ENCODE measurements at regions not wholly inside any gene's neighbourhood (a gene's known extent, or its start where the extent isn't known, plus 50 kb on each side); places are given as distances from the start of the nearest gene placed in this dataset.
"Not testable (repeated sequence)": the region's sequence is repeated elsewhere in the genome, so short reads cannot be mapped to it uniquely, and the experiment has no call there.

DNA sequence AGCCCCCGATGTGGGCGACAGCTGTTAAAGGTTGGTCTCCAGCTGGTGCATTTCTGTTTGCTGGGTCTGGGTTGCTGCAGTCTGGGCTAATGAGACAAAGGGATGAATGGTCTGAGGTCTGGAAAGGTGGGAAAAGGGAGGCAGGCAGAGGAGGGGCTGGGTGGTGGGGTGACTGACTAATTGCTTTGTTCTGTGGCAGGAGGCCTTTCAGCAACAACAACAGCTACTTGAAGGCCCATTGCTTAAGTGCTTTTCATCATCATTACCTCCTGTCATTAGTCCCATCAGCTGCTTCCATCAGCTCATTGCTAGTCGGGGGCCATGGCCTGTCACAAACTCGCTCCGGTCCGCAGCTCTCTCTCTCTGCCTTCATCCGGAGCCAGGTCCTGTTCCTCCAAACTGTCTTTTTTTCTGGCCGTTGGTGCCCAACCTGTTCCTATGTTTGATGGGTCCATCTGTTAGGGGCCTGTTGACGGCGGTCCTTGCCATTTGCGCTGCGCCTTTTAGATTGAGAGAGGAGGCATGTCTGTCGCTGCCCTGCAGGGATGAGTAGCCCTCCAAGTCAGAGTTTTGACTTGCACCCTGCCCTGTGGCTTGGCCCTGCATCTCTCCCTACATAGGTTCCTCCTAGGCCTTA is 105.6 kb upstream of the PLXNA2 start:
- DNase-seq = no peak

DNA sequence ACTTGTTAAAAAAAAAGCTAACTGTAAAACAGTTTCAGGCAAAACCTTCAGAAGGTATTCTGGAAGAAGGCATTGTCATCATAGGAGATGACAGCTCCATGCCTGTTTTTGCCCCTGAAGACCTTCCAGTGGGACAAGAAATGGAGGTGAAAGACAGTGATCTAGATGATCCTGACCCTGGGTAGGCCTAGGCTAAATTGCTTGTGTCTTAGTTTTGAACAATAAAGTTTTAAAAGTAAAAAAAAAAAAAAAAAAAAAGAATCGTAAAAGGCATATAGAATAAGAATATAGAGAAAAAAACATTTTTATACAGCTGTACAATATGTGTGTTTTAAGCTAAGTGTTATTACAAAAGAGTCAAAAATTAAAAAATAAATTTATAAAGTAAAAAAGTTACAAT is 106.6 kb upstream of the PLXNA2 start:
- no peak for DNase-seq

DNA sequence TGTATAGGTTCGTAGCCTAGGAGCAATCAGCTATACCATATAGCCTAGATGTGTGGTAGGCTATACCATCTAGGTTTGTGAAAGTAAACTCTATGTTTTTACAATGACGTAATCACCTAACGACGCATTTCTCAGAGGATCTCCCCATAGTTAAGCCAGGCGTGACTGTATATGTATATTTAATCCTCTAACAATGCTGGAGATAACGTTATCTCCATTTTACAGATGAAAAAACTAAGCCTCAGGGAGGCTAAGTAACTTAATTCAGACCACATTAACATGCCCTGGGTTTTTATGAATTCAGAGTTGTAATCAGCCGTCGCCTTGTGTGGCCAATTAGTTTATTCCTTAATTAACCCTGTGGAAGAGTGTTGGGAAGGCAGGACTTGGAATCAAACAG is 107.7 kb upstream of the PLXNA2 start:
- no peak for DNase-seq

DNA sequence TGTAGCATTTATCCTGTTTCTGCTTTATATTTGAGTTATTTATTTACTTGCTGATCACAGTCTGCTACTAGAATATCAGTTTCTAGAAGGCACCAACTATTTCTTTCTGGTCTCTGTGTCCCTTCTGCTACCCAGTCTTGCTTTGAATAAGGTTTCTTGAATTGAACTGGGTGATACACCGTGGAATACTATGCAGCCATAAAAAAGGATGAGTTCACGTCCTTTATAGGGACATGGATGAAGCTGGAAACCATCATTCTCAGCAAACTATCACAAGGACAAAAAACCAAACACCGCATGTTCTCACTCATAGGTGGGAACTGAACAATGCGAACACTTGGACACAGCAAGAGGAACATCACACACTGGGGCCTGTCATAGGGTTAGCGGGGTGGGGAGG is 109.6 kb upstream of the PLXNA2 start:
- not testable (repeated sequence) for DNase-seq

DNA sequence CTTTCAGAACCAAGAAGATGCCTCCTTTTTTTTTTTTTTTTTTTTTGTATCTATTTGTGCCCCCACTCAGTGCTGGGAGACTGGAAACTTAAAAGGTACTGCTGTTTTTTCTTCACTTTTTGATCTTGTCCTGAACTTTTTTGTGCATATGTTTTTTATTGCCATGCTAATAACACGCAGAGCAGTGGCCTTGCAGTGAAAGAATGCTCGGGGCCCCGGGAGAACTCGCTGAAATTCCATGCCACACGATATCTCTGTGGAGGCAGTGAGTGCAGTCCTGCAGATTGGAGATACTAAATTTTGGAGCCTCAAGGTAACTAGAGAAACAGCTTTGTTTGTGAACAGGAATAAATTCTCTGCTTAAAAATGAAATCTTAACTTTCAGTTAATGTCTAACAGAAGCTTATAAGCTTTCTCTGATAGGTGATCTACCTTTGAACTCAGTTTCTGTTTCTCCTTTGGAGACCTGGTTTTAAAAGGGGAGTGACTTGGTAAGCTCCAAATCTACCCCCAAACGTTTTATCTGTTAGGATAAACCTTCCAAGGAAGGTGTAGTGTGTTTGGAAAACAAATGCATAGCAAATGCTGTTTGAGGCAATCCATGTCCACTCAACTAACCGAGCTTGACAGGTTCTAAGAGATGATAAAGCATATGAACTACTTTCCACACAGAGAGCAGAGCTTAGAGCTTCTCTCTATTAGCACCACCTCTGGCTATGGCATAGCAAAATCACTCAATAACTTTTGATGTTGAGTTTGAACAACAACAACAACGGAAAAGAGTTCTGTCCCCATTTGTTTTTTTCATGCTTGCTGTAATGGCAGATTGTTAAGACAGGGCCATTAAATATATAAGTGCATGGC is 113.7 kb upstream of the PLXNA2 start:
- DNase-seq = no peak

DNA sequence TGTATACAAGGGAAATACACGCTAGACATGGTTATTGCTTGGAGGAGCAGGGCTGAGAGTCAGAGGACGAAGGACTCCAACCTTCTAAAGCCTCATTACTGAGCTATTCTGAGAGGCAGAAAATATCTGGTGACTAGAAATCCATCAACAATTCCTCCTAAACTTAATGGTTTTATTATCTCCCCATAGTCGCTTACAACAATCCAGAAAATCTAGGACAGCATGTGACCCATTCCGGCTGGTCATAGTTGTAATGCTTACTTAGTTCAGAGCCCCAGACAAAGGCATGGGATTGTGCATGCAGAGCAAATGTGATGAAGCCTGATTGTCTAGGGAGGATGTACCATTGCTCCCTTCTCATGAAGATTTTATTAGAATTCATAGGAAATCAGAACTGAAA is 114.5 kb upstream of the PLXNA2 start:
- DNase-seq = no peak

DNA sequence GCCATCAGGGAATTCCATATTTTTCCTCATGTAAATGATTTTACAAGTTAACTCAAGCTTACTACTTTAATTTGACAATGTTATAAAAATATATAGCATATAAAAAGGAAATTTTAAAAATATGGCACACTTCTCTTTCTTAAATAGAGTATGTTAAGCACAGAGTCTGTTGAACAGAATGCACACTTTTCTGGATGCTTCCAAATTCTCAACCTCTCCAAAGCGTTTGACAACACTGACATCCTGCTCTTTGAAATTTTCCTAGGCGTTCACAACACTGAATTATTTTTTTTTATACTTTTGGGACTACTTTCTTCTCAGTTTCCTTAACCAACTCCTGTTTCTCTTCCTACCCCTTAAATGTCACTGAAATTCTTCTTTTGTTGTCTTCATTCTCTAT is 117.8 kb upstream of the PLXNA2 start:
- DNase-seq = no peak

DNA sequence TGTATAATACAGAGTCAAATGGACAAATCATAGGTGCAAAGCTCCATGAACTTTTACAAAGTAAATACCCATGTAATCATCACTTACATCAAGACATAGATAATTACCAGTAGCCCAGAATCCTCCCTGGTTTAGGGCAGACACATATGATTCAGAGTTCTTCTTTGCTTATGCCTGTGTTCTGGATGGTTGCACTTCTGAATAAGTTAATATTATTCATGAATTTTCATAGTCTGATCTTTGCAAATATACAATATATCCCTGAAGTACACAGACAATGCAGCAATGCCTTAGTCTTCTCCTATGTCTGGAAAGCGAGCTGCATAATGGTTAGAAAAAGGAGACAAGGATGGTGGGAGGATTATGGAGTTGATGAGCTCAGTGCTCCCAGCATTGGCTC is 122.4 kb upstream of the PLXNA2 start:
- no peak for DNase-seq

DNA sequence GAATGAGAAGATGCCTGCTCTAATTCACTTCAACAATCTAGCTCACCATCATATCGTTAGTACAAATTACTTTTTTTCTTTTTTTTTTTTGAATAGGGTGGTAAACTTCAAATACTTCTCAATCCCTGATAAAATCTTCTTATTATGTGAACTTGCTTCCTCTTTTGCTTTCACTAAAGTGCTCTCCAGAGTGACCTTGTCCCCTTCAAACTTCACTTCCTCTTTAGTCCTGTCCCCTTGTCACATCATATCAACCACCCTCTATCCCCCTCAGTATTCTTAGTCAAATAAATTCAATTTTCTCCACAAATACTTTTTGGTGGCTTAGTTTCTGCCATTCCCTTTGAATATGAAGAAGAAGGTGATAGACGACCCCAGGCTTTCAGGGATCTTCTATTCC is 124.9 kb upstream of the PLXNA2 start:
- DNase-seq = peak; percentile 35

DNA sequence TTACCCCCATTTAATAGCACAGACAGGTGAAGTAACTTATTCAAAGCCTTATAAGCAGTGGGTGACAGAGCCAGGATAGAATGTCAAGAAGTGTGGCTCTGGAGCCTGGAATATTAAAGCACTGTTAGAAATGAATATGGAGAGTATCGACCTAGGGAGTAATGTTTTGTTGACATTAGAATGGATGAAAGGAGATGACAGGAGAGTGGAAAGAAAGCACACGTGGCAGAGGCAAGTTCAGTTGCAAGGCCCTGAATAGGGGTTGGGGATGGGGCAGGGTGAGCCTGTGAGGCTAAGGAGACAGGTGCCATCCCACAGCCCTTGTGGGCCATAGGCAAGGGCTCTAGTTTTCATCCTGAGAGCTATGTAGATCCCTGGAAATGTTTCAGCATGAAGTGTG is 125.5 kb upstream of the PLXNA2 start:
- no peak for DNase-seq

DNA sequence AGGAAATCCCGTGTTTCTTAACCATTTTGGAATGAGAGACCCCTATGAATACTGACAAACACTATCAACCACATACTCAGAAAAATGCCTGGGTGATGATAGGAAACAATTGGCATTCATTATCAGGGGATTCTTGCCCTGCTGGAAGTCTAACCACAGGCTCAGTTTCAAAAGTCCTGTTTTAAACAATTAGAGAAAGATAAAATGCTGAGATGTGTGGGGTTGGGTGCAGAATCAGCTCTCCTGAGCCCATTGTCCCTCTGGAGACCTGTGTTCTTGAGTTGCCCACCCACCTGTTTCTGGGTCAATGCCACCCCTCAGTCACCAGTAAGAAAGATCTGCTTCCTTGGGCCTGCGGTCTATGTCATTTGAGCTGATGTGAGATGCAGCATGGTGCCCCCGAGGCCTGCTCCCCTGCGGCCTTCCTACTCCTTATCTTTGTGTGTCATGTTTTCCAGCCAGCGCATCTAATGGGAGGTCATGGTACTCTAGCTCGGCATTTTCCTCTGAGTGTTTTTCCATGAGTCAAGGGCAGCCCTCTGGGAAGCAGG is 130.3 kb upstream of the PLXNA2 start:
- no peak for DNase-seq

DNA sequence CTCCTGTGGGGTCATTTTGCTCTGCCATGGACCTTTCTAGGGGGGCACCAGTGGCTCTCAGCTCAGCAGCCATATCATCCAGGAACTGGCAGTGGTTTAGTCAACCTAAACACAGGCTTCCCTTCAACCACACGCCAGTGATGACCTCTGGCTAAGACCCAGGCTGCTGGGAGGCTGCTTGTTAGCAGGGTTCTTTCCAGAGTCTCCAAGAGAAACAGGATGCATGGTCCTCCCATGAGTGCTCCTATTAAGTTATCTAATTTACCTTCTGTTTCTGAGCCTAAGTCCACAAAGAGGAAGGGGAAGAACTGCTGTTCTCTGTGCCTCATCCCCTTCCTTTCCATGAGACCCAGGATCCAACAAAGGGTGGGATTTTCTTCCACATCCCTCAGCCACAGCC is 137.3 kb upstream of the PLXNA2 start:
- no peak for DNase-seq

DNA sequence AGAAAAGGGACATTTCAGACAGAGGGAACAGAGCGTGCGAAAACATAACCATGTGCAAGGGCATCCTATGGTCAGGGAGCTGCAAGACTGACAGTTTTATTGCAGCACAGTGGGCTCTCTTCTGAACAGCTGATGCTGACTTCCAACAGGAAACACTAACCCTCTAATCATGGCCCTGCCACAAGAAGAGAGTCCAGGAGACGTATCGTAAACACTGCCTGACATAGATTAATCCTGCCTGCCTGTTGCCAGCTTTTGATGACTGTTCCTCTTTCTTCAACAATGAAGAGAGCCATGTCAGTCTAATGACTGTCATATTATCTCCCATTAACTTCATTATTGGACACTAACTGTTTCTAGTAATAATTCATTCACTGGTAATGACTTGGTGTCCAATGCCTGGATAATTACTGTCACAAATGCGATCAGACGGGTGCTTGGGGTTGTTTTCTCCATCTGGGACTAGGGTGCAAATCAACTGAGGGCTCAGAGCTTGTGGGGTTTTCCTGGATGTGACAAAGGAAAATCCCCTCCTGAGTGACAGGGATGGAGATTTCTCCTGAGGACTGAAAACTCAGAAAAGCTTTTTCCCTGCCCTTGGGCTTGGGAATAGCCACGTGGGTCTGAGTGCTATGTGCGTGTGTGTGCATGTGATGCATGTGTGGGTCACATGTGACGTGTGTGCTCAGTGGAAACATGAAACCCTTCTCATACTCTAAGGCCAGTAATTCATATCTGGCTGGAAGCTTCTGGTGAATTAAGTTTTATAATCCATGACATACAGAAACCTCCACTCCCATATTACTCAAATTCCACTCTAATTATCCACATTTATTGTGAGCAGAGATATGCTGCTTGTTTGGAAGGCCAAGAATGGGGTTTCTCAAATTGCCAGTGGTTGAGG is 144.0 kb upstream of the PLXNA2 start:
- DNase-seq = no peak

DNA sequence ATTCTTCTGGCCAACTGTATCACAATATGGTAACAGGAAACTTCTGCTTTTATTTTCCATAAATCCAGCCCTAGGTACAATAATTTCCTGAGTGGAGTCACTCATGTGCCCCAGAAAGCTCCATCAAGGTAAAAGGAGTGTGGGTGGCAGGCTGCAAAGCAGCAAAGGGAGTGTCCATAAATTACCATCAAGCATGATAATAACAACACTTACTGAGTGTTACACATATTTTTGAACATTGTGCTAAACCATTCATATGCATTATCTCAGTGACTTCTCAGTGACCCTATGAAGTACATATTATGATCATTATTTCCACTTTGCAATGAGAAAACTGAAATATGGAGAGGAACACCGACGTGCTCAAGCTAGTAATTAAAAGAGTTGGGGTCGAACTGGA is 149.2 kb upstream of the PLXNA2 start:
- no peak for DNase-seq

DNA sequence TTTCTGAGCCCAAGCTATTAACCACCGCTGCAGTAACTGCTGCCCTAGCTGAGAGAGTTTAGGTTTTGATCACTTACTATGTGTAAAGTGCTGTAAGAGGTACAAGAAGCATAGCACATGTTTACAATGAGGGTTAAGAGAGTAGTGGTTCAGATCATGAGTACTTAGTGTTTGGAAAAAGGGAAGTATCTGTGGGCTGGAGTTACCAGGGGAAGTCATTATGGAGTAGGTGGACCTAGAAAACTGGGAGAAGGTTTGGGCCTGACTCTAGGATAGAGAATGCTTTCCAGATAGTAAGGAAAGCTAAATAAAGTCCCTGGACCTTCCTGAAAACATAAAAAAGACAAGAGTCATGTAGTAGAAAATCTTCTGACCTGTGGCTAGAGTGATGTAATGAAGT is 149.6 kb upstream of the PLXNA2 start:
- DNase-seq = no peak

DNA sequence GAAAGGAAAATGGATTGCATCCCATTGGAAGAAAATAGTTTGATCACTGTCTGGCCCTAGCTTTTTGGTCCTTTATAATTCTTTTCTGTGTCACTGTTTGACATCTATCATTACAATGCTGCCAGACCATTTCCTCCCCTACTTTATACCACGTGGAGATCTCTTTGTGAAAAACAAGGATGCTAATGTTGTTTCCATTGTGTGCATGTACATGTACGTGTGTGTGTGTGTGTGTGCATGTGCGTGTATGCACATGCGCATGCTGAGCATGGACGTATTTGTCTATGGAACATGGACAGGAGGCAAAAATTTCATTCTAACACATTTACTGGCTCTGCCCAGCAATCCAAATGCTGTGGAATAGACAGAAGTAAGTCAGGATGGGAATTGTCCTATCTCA is 153.1 kb upstream of the PLXNA2 start:
- no peak for DNase-seq

DNA sequence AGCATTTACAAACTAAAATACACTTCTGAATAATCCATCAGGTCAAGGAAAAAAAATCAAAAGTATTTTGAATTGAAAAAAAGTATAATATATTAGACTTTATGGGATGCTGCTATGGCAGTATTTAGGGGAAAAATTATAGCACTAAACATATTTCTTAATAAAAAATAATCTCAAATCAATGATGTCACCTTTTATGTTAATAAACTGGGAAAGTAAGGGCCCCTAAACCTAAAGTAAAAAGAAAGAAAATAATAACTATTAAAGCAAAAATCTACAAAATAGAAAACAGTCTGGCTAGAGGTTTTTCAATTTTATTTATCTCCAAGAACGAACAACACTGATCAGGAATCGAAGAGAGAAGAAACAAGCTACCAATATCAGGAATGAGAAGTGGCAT is 160.8 kb upstream of the PLXNA2 start:
- DNase-seq = no peak

DNA sequence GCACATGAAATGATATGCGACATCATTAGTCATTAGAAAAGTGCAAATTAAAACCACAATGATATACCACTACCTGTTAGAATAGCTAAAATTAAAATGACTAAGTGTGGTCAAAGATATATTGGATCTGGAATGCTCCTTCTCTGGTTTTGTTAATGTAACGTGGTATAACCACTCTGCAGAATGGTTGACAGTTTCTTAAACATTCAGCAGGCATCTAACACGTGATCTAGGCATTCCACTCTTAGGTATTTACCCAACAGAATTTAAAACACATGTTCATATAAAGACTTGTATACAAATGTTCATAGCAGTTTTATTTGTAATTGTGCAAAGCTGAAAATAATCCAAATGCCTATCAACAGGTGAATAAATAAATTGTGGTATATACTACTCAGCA is 165.0 kb upstream of the PLXNA2 start:
- no peak for DNase-seq

DNA sequence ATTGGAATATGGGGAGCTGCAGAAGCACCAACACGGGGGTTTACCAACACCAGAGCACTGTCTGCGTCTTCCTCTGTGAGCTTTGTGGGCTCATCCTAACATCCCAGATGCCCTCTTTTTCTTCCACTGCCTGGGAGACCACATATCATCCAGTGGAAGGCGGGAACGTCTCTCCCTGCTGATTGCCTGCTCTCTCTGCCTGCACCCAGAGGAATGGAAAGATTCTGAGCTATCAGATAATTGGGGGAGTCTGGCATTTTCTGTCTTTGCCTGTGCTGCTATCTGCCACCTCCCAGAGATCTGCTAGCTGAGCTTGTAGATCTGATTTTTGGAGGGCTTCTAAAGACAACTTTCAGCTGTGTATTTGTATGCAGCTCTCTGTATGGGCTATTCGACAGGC is 166.2 kb upstream of the PLXNA2 start:
- no peak for DNase-seq

DNA sequence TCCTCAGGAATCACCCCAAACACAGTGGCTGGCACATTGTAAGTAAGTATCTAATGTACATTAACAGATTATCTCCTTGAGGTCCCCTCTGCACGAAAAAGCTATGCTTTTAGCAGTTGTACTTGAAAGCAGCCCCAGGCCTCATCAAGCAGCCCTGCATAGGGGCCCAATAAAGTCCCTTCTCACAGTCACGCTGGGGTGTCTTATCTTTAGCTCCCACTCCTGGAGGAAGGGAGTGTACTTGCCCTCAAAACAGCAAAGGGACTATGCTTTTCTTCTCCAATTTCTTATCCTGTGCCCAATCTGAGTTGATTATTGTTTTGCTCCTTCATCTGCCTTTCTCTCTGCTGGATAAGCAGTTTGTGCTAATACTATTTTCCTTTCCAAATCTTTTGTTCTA is 168.8 kb upstream of the PLXNA2 start:
- DNase-seq = no peak

DNA sequence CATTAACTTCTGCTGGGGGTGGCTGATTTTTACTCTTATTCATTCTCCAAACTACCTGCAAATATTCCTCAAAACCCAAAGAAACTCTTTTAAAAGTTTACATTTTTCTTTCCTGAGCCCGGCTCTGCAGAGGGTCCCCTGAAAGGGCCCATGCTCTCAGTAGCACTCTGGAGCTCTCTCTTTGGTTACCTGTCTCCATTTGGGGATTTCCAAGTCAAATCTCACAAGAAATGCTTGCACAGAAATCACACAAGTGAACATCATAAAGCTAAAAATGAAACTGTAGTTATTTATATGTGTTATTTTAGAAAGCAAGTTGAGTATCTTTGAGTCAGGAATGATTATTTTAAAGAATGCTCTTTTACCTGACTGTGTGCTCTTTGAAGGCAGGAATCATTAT is 174.5 kb upstream of the PLXNA2 start:
- no peak for DNase-seq

DNA sequence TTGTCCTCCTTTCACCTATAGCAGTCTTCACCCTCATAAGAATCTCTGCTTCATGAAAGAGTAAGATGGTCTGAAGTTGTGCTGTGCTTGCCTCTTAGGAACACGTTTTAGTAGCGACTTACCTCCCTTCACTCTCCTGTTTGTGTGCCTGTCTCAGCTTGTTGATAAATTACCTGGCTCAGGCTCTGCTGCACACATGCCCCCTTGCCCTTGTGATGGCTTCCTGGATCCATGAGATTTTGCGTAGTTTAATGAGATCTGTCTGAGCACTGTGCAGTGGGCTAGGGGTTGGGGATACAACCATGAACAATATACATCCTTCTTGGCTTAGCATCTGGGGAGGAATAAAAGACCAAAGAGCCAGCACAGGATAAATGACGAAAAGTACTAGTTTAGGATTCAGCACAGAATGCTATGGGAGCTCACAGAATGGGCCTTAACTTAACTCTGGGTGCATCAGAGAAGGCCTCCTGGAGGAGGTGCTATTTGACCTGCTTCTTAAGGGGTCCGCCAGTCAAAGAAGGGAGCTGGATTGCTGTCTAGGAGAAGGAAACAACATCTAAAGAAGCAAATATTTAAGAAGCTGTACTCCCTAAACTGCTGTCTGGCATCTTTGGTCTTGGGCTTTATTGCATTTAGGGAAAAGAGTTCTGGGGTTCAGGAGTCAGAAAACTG is 175.7 kb upstream of the PLXNA2 start:
- no peak for DNase-seq

DNA sequence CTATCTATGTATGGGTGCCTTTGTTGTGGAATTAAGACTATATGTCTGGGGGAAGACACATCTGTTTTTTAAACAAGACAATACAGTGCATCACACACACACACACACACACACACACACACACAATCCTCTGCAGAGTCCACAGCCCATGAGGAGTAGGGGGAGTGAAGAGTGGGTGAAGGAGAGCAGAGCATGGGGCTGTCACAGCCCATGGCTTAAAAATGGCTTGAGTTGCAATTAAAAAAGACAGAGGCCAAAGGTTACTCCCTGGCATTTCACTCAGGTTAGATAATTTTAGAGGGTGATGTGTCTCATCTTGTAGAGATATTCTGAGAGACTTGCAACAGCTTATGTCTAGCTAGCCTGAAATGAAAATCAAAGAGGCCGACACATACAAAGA is 176.5 kb upstream of the PLXNA2 start:
- no peak for DNase-seq

Measured in MV-4-11 (cell line).